Occipital lobe (tissue), 1 donor: ENCODE measurements at regions not wholly inside any gene's neighbourhood (a gene's known extent, or its start where the extent isn't known, plus 50 kb on each side); places are given as distances from the start of the nearest gene placed in this dataset.

Source experiments
- DNase-seq: peaks from one replicate; lab custom pipeline; 2025; lab: John Stamatoyannopoulos, UW

DNA sequence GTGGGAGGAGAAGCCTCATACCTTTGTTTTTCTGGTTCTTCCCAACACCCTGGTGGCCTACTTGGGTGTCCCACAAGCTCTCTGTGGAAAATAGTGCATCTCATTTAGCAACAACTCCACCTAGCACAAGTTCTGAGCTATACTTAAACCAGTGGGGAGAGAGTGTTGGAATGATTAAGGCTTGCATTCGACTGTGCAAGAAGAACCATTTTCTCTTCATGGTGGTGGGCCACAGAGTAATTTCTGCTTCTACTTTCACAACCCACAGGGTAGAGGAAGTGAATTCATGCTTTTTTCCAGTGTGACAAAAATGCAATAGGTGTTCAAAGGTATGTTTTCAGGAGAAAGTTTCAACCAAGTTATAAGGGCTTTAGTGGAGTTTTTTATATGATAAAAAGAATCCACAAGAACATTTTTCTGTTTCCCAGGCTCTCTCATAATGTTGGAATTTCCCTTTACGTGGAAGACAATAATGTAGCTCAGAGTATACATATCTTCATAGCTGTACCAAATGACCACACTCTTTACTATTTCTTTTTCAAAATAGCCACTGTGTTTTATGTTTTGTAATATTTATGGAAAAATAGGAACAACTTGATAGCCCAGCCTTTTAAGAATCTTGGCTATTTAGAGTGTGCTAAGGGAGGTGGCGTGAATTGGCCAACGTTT lies 80.3 kb upstream of the HHIP start:
- no peak for DNase-seq

DNA sequence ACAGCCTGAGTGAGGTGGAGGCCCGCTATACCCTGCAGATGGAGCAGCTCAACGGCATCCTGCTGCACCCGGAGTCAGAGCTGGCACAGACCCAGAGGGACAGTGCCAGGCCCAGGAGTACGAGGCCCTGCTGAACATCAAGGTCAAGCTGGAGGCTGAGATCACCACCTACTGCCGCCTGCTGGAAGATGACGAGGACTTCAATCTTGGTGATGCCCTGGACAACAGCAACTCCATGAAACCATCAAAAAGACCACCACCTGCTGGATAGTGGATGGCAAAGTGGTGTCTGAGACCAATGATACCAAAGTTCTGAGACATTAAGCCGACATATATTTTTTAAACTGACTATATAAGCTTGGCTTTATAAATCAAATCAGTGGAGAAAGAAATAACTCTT lies 73.3 kb upstream of the HHIP start:
- no peak for DNase-seq

DNA sequence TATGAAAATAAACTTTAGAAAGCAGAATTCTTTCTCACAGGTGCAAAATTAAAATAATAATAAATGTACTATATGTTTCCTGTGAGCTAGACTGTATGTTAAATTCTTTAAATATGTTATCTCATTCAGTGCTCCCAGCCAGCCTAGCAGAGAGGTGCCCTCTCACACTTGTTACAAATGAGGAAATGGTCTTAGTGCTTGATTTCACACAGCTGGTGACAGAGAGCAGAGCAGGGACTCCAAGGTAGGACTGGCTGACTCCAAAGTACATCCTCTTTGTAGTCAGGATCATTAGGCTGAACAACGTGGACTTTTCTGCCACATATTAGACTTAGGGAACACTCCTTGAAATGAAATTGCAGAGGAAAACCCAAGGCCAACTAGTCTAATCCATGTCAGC lies 72.0 kb upstream of the HHIP start:
- DNase-seq, result no peak

DNA sequence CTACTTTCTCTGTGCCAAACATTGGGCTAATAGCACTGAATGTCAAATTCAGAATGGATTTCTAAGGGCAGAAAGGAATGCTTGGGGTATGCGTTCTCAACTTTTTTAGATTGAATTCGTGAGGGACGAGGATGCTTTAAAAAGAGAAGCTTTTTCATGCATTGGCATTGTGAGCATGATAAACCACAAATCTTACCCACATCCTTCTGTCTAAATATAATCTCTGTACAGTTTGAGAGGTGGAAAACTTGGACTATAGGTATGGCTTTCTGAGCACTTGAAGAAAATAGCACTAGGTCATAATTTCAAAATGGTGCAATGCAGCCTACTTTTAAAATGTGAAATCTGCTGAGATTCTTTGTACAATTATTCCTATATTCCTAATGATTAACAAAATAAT lies 71.4 kb upstream of the HHIP start:
- no peak for DNase-seq

- DNase-seq, result peak; percentile 10
Observed at GRCh38 chr4:144575181-144575580, 70.8 kb upstream of the HHIP start.

DNA sequence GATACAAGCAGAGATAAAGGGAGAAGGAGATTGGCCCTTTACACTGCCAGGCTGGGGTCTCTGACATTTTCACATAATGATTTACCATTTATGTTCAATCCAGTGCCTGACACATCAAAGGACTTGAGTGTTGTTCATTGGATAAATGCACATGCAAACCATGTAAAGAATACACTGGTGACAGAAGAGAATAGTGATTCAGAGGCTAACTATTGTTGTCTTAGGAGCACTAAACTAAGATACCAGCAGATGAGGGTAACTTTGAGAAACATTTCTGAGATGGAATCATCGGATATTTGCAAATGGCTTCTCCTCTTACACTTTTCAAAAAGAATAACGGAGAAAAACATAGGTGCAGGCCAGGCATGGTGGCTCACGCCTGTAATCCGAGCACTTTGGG lies 67.3 kb upstream of the HHIP start:
- DNase-seq, result no peak

DNA sequence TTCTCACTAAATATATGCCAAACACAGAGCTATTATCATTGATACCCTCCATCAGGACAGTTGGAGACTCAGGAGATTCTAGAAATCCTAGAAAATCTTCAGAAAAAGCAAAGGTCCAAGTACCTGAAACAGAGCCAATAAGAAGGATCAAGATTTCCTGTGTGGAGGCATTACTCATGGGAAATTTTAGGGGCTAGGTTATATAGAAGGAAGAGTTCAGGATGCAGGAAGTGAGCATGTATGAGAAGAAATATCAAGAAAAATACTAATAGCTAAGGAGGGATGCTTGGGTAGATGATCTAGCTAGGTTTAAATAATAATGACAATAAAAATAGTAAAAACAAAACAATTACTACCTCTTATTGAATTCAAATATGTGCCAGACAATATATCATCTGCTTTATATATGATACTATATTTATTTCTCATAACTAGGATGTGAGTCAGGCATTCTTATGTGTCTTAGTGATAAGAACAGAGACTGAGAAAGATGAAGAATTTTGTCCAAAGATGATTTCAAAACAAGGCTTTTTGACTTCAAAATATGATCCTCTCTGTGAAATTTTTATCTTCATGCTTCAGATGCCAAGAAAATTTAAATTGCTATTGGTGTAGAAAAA lies 66.4 kb upstream of the HHIP start:
- DNase-seq, result no peak

GRCh38 chr4:144580430-144580829 lies 65.5 kb upstream of the HHIP start:
- no peak for DNase-seq

GRCh38 chr4:144582105-144582850 lies 63.7 kb upstream of the HHIP start:
- no peak for DNase-seq

DNA sequence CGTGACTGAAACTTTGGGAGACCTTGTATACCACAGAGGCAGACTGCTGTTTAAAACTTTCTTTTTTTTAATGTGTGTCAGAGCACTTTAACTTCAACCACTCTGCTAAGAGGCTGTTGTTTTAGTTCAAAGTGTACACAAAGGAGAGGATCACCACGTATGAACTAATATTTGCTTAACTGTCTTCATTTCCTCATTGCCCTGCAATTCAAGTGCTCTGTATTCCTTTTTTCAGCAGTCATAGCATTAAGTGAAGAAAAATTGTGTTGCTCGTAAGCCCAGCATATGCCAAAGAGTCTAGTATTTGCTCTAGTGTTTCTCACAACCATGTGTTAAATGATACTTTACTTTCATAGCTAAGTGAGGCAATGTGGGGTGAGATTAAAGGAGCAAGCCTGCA lies 63.0 kb upstream of the HHIP start:
- no peak for DNase-seq

DNA sequence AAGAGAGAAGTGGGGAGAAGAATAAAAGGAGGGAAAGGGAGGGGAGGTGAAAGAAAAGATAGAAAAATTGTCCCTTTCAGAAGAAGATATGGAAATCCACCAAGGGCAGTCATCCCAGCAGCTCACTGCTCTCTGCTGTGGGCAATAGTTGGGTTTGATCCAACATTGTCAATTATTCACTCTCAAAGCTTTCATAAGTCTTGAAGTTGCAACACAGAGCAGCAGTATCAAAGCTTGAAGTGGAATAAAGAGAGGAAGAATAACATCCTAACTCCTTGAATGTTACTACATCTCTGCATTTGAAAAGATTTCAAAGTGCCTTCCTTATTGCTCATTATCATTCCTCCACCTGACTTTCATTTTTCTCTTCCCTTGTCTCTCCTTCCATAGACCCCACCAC lies 62.3 kb upstream of the HHIP start:
- no peak for DNase-seq

- DNase-seq, result no peak
Observed at GRCh38 chr4:144584428-144584827, 61.5 kb upstream of the HHIP start.

- no peak for DNase-seq
Observed at GRCh38 chr4:144589512-144589911, 56.4 kb upstream of the HHIP start.

DNA sequence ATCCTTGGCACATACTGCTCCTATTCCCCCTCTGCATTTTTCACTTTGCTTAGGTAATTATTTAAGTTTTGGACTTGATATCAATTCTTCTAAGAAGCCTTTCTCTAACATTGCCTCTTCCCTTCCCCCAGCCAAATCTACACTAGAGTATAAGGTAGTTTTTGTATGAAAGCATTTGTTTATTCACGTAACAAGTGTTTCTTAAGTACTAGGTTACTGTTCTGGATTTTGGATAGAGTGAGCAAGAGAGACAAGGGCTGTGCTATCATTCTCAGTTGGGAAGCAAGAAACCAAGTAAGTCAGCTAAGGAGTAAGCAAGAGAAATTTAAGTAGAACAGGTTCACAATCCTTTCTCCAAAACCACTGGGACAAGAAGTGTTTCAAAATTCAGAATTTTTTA lies 55.9 kb upstream of the HHIP start:
- DNase-seq, result no peak

DNA sequence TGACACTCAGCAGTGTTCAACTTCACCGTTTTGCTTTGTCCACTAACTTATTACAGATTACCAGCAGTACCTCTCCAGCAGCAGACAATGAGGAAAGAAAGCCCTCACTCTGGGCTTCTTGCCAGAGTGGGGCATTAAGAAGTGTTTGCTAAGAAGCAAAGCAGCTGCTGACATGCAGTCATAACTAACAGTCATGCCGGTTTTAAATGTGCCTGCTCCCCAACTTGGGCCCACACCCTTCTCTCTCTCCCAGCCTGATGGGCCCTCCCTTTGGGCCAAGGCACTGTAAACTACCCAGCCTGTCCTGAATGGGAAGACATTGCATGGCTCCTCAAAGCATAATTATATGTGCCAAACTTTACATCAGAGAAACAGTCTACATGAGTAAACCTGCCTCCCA lies 54.6 kb upstream of the HHIP start:
- no peak for DNase-seq

- DNase-seq, result no peak
Observed at GRCh38 chr4:144592264-144592663, 53.7 kb upstream of the HHIP start.

GRCh38 chr4:144594471-144594986 lies 51.4 kb upstream of the HHIP start:
- DNase-seq, result no peak

- DNase-seq, result no peak
Observed at GRCh38 chr4:144595681-144596080, 50.3 kb upstream of the HHIP start.
